Sigmoid colon (tissue), 6 donors: ENCODE measurements at regions not wholly inside any gene's neighbourhood (a gene's known extent, or its start where the extent isn't known, plus 50 kb on each side); places are given as distances from the start of the nearest gene placed in this dataset.

Experiments
- DNase-seq: peaks from one replicate; pipeline ENCODE4 v3.0.0-alpha.2; 2019
- H3K27ac ChIP-seq, 4 donors: fragments of 200-600 bp; sonication (generic); one replicate each; pipeline ENCODE4 v1.5.1; 2016 to 2019; ENCODE audit warnings: mild to moderate bottlenecking in 1 of 4
- H3K27me3 ChIP-seq, 3 donors: fragments of 200-600 bp; sonication (generic); one replicate each; pipeline ENCODE4 v1.5.1; 2019; ENCODE audit warnings: mild to moderate bottlenecking in 1 of 3
- H3K36me3 ChIP-seq, 4 donors: fragments of 200-600 bp; sonication (generic); one replicate each; pipeline ENCODE4 v1.5.1; 2016 to 2019
- H3K4me1 ChIP-seq, 4 donors: fragments of 200-600 bp; sonication (generic); one replicate each; pipeline ENCODE4 v1.5.1; 2017 to 2019
- H3K4me3 ChIP-seq, 4 donors: fragments of 200-600 bp; sonication (generic); one replicate each; pipeline ENCODE4 v1.5.1; 2017 to 2019; ENCODE audit warnings: mild to moderate bottlenecking in 2 of 4, moderate library complexity in 1 of 4
- H3K9me3 ChIP-seq, 4 donors: fragments of 200-600 bp in 3 of 4; sonication (generic) in 3 of 4; one replicate each; pipeline versions ENCODE4 v1.5.1 to v1.6.1; 2013 to 2019
- EP300 ChIP-seq, 4 donors: sonication (generic); formaldehyde crosslinking; IDR thresholded peaks; one replicate each; pipeline ENCODE4 v1.6.1; 2017; ENCODE audit warnings: antibody characterized with exemption in 4 of 4
- POLR2A ChIP-seq, 2 donors: fragments of 450-650 bp; IDR thresholded peaks; one replicate each; pipeline ENCODE4 v1.6.1; 2016; ENCODE audit warnings: antibody characterized with exemption in 2 of 2, mild to moderate bottlenecking in 2 of 2, moderate library complexity in 2 of 2
- POLR2AphosphoS5 ChIP-seq, 4 donors: sonication (generic); formaldehyde crosslinking; IDR thresholded peaks; one replicate each; pipeline ENCODE4 v1.6.1; 2017; ENCODE audit warnings: antibody characterized with exemption in 4 of 4
- WGBS, 2 donors: extraction: QIAGEN DNeasy Blood & Tissue Kit; methylation state at CpG; one replicate each; pipeline ENCODE4 v1.1.7; 2013; 5-methylcytosine and 5-hydroxymethylcytosine counted together
- intact Hi-C: fragments of 100-400 bp; cut with DNase I; formaldehyde crosslinking; loops from one replicate; pipeline ENCODE4 v1.15.1; 2023
- TF ChIP-seq, protein P1 (sequence below), 4 experiments: fragments of 450-650 bp in 3 of 4; fragments of 200-600 bp in 1 of 4; IDR thresholded peaks; one replicate each; pipeline ENCODE4 v1.5.1; 2016 to 2019; ENCODE audit warnings: antibody characterized with exemption in 4 of 4, mild to moderate bottlenecking in 3 of 4, moderate library complexity in 2 of 4
- donor health status: healthy with polysubstance abuse.
- donor health status: healthy.

DNA sequence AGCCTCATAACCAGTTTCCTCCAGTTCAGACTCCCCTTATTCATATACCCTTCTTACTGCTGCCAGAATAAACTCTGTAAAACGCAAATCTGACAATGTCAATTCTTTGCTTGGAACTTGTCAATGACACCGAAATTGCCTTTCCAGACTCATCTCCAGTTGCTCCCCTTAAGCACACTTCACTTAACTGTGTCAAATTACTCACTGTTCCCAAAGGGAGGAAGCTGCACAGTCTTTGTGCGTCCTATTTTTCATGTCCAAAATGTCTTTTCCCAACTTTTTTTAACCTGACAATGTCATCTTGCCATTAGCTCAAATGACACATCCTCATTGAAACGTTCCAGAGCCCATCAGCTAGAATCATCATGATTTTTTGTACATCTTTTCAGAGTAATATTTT lies 867.3 kb downstream of the RPA4 start:
- no peak overlapping the region for H3K27ac ChIP-seq
- no peaks in the 10 kb centered on the region for H3K4me1 ChIP-seq
- no peaks in the 10 kb centered on the region for H3K9me3 ChIP-seq
- H3K27me3 ChIP-seq: no peaks in the 10 kb centered on the region
- intact Hi-C loops: no loop called here
- 80 to 84% methylated on average over 4 of the region's 4 CpGs for WGBS, 2 donors
- H3K4me3 ChIP-seq: no peak overlapping the region
- DNase-seq: no peak
- no peaks in the 10 kb centered on the region for H3K36me3 ChIP-seq
- TF ChIP-seq EP300 (IDR thresholded peaks at IDR 0.05) (no peak), POLR2AphosphoS5 (IDR thresholded peaks at IDR 0.05) (no peak), POLR2A (IDR thresholded peaks at IDR 0.05) (no peak)
- TF ChIP-seq, protein P1, sequence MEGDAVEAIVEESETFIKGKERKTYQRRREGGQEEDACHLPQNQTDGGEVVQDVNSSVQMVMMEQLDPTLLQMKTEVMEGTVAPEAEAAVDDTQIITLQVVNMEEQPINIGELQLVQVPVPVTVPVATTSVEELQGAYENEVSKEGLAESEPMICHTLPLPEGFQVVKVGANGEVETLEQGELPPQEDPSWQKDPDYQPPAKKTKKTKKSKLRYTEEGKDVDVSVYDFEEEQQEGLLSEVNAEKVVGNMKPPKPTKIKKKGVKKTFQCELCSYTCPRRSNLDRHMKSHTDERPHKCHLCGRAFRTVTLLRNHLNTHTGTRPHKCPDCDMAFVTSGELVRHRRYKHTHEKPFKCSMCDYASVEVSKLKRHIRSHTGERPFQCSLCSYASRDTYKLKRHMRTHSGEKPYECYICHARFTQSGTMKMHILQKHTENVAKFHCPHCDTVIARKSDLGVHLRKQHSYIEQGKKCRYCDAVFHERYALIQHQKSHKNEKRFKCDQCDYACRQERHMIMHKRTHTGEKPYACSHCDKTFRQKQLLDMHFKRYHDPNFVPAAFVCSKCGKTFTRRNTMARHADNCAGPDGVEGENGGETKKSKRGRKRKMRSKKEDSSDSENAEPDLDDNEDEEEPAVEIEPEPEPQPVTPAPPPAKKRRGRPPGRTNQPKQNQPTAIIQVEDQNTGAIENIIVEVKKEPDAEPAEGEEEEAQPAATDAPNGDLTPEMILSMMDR (IDR thresholded peaks at IDR 0.05): no peak

DNA sequence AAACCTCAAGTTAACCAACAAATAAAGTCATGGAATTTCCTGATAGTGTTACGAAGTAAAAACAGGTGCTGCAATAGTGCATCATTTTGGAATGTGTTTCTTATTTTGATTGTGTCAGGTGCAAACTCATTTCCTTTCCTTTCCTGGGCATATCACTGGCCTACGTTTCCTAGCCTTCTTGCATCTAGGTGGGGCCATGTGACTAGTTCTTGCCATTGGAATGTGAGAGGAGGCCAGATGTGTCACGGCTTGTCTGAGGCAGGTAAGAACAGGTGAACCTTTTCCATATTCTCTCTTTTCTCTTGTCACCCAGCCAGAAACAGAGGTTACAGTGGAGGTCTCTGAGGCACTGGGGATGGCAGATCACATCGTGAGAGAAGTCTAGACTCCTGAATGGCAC lies 868.0 kb downstream of the RPA4 start:
- no peaks in the 10 kb centered on the region for H3K9me3 ChIP-seq
- DNase-seq: no peak
- TF ChIP-seq EP300 (IDR thresholded peaks at IDR 0.05): no peak
- no peaks in the 10 kb centered on the region for H3K4me1 ChIP-seq
- H3K27ac ChIP-seq: no peak overlapping the region
- 81 to 83% methylated on average over 4 of the region's 4 CpGs for WGBS, 2 donors
- H3K4me3 ChIP-seq: no peak overlapping the region
- intact Hi-C loops: no loop called here
- no peaks in the 10 kb centered on the region for H3K27me3 ChIP-seq
- no peaks in the 10 kb centered on the region for H3K36me3 ChIP-seq

DNA sequence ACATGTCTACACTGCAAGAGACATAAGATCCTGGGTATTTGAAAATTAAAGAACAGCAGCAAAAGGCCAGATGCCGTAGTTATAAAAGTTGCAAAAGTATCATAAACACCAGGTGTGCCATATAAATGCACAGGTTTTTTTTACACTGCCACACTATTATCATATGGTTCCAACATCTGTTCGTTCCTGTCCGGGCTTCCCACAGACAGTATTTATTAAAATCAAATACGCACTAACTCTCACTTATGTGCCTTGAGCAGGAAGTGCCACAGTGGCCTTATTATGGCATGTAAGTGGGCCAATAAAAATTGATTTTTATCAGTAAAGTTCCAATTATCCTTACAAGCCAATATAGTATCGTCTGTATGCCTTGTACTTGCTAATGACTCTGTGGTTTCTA lies 873.2 kb downstream of the RPA4 start:
- H3K4me3 ChIP-seq: no peak overlapping the region
- no peaks in the 10 kb centered on the region for H3K4me1 ChIP-seq
- TF ChIP-seq, protein P1 (IDR thresholded peaks at IDR 0.05): no peak
- TF ChIP-seq POLR2A (IDR thresholded peaks at IDR 0.05) (no peak), EP300 (IDR thresholded peaks at IDR 0.05) (no peak), POLR2AphosphoS5 (IDR thresholded peaks at IDR 0.05) (no peak)
- no peaks in the 10 kb centered on the region for H3K9me3 ChIP-seq
- intact Hi-C loops: no loop called here
- no peak for DNase-seq
- no peak overlapping the region for H3K27ac ChIP-seq
- WGBS, 2 donors: 18 to 64% methylated on average over 5 of the region's 5 CpGs
- H3K27me3 ChIP-seq: no peaks in the 10 kb centered on the region
- H3K36me3 ChIP-seq: no peaks in the 10 kb centered on the region

DNA sequence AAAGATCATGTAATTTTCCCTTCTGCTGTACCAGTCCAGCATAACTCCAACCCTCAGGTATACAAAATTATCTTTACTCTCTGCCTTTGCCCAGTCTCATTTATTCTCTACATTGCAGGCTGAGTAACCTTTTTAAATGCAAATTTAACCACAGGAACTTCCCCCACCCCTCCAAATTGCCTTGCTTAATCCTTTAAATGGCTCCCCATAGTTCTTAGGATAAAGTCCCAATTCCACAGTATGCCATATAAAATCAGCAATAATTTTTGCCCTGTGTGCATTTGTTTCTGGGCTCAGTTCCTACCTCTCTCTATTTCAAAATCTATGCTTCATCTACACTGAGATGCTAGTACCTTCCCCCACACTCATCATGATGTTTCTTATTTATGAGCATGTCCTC lies 879.7 kb downstream of the RPA4 start:
- Histone ChIP-seq H3K27ac (no peak overlapping the region), H3K4me3 (no peak overlapping the region)
- intact Hi-C loops: no loop called here

DNA sequence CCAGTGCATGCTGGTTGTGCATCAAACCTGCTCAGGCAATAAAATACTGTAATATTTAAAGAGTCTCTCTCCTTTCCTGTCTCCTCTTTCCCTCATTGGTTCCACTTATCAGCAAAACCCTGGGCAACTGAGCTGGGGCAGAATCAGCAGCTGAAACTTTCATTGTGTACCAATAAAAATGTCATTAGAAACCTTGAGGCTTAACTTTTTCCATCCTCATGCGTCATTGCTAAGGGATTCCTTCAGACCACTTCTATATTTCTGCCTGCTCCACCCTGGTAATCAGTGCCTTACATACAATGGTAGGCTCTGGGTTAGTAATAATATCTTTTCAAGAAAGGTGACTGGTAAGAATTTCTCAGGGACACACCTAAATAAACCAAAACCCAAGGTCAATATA lies 880.3 kb downstream of the RPA4 start:
- Histone ChIP-seq H3K27me3 (no peaks in the 10 kb centered on the region), H3K4me1 (no peaks in the 10 kb centered on the region), H3K27ac (no peak overlapping the region), H3K36me3 (no peaks in the 10 kb centered on the region), H3K9me3 (no peaks in the 10 kb centered on the region), H3K4me3 (no peak overlapping the region)
- WGBS, 2 donors: 0% methylated on average over 1 of the region's 1 CpG
- no peak for DNase-seq
- intact Hi-C loops: no loop called here
- TF ChIP-seq, protein P1 (IDR thresholded peaks at IDR 0.05): no peak
- TF ChIP-seq POLR2A (IDR thresholded peaks at IDR 0.05) (no peak), POLR2AphosphoS5 (IDR thresholded peaks at IDR 0.05) (no peak), EP300 (IDR thresholded peaks at IDR 0.05) (no peak)

More for the DNA sequence above, 879.7 kb downstream of the RPA4 start:
- H3K9me3 ChIP-seq: no peaks in the 10 kb centered on the region
- no peak for DNase-seq
- no peaks in the 10 kb centered on the region for H3K4me1 ChIP-seq
- H3K27me3 ChIP-seq: no peaks in the 10 kb centered on the region
- H3K36me3 ChIP-seq: no peaks in the 10 kb centered on the region
- TF ChIP-seq, protein P1 (IDR thresholded peaks at IDR 0.05): no peak
- TF ChIP-seq EP300 (IDR thresholded peaks at IDR 0.05): no peak
- TF ChIP-seq POLR2A (IDR thresholded peaks at IDR 0.05): no peak
- no peak for TF ChIP-seq POLR2AphosphoS5 (IDR thresholded peaks at IDR 0.05)
